Renal cortex interstitium (tissue), 11 donors: ENCODE measurements at regions not wholly inside any gene's neighbourhood (a gene's known extent, or its start where the extent isn't known, plus 50 kb on each side); places are given as distances from the start of the nearest gene placed in this dataset.

Source experiments
- DNase-seq, 11 donors: peaks; one replicate each; pipeline ENCODE4 v3.0.0-alpha.2; 2013; ENCODE audit warnings: low read depth in 9 of 11, low spot score in 4 of 11; ENCODE audit errors: extremely low read depth in 1 of 11

GRCh38 chr3:162302983-162303624 is 806.5 kb downstream of the OTOL1 start:
- DNase-seq, result no peak

GRCh38 chr3:162317046-162317445 is 820.4 kb downstream of the OTOL1 start:
- DNase-seq, result no peak

- DNase-seq, result no peak
Observed at GRCh38 chr3:162328649-162329048, 832.0 kb downstream of the OTOL1 start.

GRCh38 chr3:162329514-162329913 is 832.9 kb downstream of the OTOL1 start:
- no peak for DNase-seq

GRCh38 chr3:162332344-162332743 is 835.7 kb downstream of the OTOL1 start:
- no peak for DNase-seq

- DNase-seq, result no peak
Observed at GRCh38 chr3:162334537-162334936, 837.9 kb downstream of the OTOL1 start.

- DNase-seq, result peak in 1 of 11 donors; percentile 14
Observed at GRCh38 chr3:162337630-162338029, 841.0 kb downstream of the OTOL1 start.

- peak in 1 of 11 donors; percentile 28 for DNase-seq
Observed at GRCh38 chr3:162338514-162338913, 841.9 kb downstream of the OTOL1 start.

- peak in 2 of 11 donors; percentile 9 to 32 for DNase-seq
Observed at GRCh38 chr3:162348912-162349311, 852.3 kb downstream of the OTOL1 start.

GRCh38 chr3:162353414-162353813 is 856.8 kb downstream of the OTOL1 start:
- no peak for DNase-seq

GRCh38 chr3:162354356-162354755 is 857.7 kb downstream of the OTOL1 start:
- peak in 2 of 11 donors; percentile 3 to 15 for DNase-seq

- no peak for DNase-seq
Observed at GRCh38 chr3:162365066-162365719, 868.6 kb downstream of the OTOL1 start.

- no peak for DNase-seq
Observed at GRCh38 chr3:162366166-162366766, 869.7 kb downstream of the OTOL1 start.

- no peak for DNase-seq
Observed at GRCh38 chr3:162367429-162368260, 871.0 kb downstream of the OTOL1 start.

GRCh38 chr3:162368417-162368816 is 871.8 kb downstream of the OTOL1 start:
- DNase-seq, result no peak

- DNase-seq, result no peak
Observed at GRCh38 chr3:162369306-162369705, 872.7 kb downstream of the OTOL1 start.

- DNase-seq, result no peak
Observed at GRCh38 chr3:162370141-162370540, 873.5 kb downstream of the OTOL1 start.

GRCh38 chr3:162376761-162377160 is 880.2 kb downstream of the OTOL1 start:
- no peak for DNase-seq

GRCh38 chr3:162377608-162378007 is 881.0 kb downstream of the OTOL1 start:
- no peak for DNase-seq

GRCh38 chr3:162385387-162385786 is 888.8 kb downstream of the OTOL1 start:
- no peak for DNase-seq
